ENCODE measurements at regions not wholly inside any gene's neighbourhood (a gene's known extent, or its start where the extent isn't known, plus 50 kb on each side); places are given as distances from the start of the nearest gene placed in this dataset.

DNA sequence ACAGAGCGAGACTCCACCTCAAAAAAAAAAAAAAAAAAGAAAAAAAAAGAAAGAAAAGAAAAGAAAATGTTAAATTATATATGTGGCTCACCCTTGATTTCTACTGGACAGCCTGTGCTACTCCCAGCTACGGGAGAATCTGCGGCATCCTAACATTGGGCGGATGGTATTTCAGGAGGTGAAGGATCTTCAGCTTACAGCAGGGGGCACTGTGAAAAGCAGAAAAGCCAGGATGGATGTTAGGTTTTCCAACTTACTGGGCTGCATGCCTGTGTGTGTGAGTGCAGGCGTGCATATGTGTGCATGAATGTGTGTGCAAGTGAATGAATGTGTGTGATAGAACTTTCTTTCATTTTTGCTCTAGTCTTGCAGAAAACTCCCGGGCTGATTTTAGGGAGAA, 1066.5 kb downstream of the TYW1 start:
- Histone ChIP-seq H2BK12ac (ENCODE audit: low read depth, low read length) (no peak overlapping the region), H2AFZ (ENCODE audit: low read length) (no peak overlapping the region), H3K36me3 (ENCODE audit: control insufficient read depth in 2 of 4, insufficient read depth in 4 of 4, low read length in 3 of 4) (no peaks in the 10 kb centered on the region), H3K56ac (replicated peaks; ENCODE audit: insufficient read length, low read depth, low read length) (no peak overlapping the region), H3K27ac (ENCODE audit: low read depth, low read length) (no peak overlapping the region), H3K18ac (ENCODE audit: extremely low read depth, low read length) (no peak overlapping the region), H4K91ac (replicated peaks; ENCODE audit: insufficient read length, low read length) (no peak overlapping the region), H4K5ac (ENCODE audit: insufficient read length, low read depth, low read length) (no peak overlapping the region), H3K79me2 (ENCODE audit: control insufficient read depth in 1 of 2, insufficient read depth in 2 of 2, low read length in 2 of 2) (no peaks in the 10 kb centered on the region), H3K79me1 (ENCODE audit: low read depth, low read length) (no peaks in the 10 kb centered on the region), H3K4ac (replicated peaks; ENCODE audit: insufficient read length, low read depth, low read length) (no peak overlapping the region), H3K23ac (ENCODE audit: insufficient read length) (no peak overlapping the region), H2AK5ac (ENCODE audit: low read depth, low read length) (no peak overlapping the region), H3K4me1 (replicated peaks in 1 of 4; ENCODE audit: control insufficient read depth in 3 of 4, insufficient read depth in 4 of 4, low read length in 3 of 4) (peaks cover 0 to 4% (median 3%) of the 10 kb centered on the region in 4 experiments; a peak in 3 of 7 replicates), H3K27me3 (replicated peaks in 1 of 4; ENCODE audit: control insufficient read depth in 3 of 4, extremely low read depth in 1 of 4, insufficient read depth in 3 of 4, low read length in 3 of 4) (no peaks in the 10 kb centered on the region), H2BK20ac (ENCODE audit: low read length) (no peak overlapping the region), H2BK120ac (replicated peaks; ENCODE audit: low read depth, low read length) (no peak overlapping the region), H3K9me3 (ENCODE audit: insufficient read depth in 2 of 2, low read depth in 1 of 2, low read length in 1 of 2) (no peaks in the 10 kb centered on the region), H3K14ac (ENCODE audit: insufficient read length) (no peak overlapping the region), H2BK5ac (ENCODE audit: low read depth, low read length) (no peak overlapping the region), H3K4me2 (ENCODE audit: insufficient read depth in 1 of 2, low read depth in 2 of 2, low read length in 2 of 2) (no peak overlapping the region), H3K23me2 (ENCODE audit: low read depth, low read length) (0 out of 2 replicates have a peak, but pooled peaks cover 2% of the 10 kb centered on the region), H3K4me3 (ENCODE audit: extremely low read depth in 1 of 4, insufficient read depth in 2 of 4, low read depth in 3 of 4, low read length in 4 of 4) (no peak overlapping the region), H4K8ac (ENCODE audit: extremely low read depth, insufficient read depth, low read length) (no peak overlapping the region), H3K9ac (replicated peaks in 1 of 4; ENCODE audit: extremely low read depth in 1 of 4, low read depth in 3 of 4, low read length in 3 of 4) (no peak overlapping the region), H4K20me1 (replicated peaks in 1 of 2; ENCODE audit: control insufficient read depth in 1 of 2, insufficient read depth in 2 of 2, low read length in 2 of 2) (no peaks in the 10 kb centered on the region), H2BK15ac (ENCODE audit: low read length) (no peak overlapping the region)
- peak; percentile 78 for FAIRE-seq
- 87% methylated on average over 5 of the region's 6 CpGs; no CpG with 5 or more reads in 1 of the 2 experiments for WGBS, 2 experiments (ENCODE audit: extremely low coverage in 1 of 2, insufficient coverage in 1 of 2, insufficient read length in 1 of 2, insufficient replicate concordance in 2 of 2, low coverage in 1 of 2, low lambda C conversion rate in 2 of 2, missing lambda C conversion rate in 1 of 2)
- ChIA-PET POLR2A (ENCODE audit: partially characterized antibody) (no interaction called here), CTCF (ENCODE audit: partially characterized antibody) (interaction anchor here (0.6 to 3.2 kb wide), 31 partner anchors 9 to 1230 kb away, joined by 3 to 14 read pairs (median 3); no protein-coding TSS in a partner anchor)
- TF ChIP-seq, protein P1, sequence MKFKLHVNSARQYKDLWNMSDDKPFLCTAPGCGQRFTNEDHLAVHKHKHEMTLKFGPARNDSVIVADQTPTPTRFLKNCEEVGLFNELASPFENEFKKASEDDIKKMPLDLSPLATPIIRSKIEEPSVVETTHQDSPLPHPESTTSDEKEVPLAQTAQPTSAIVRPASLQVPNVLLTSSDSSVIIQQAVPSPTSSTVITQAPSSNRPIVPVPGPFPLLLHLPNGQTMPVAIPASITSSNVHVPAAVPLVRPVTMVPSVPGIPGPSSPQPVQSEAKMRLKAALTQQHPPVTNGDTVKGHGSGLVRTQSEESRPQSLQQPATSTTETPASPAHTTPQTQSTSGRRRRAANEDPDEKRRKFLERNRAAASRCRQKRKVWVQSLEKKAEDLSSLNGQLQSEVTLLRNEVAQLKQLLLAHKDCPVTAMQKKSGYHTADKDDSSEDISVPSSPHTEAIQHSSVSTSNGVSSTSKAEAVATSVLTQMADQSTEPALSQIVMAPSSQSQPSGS (IDR thresholded peaks at IDR 0.05; ENCODE audit: low read length), result no peak
- TF ChIP-seq EP300 (IDR thresholded peaks at IDR 0.05; ENCODE audit: borderline replicate concordance in 1 of 2, low read depth in 2 of 2, low read length in 2 of 2), result no peak
- TF ChIP-seq RAD21 (IDR thresholded peaks at IDR 0.05 in 1 of 2, conservative IDR thresholded peaks at IDR 0.05 in 1 of 2; ENCODE audit: low read depth in 2 of 2, low read length in 2 of 2), result peak; percentile 62 to 72
- TF ChIP-seq TEAD4 (IDR thresholded peaks at IDR 0.05; ENCODE audit: low read depth, low read length), result 0 out of 2 replicates have a peak, but pooled peaks have one; percentile 32
- TF ChIP-seq, protein P2, sequence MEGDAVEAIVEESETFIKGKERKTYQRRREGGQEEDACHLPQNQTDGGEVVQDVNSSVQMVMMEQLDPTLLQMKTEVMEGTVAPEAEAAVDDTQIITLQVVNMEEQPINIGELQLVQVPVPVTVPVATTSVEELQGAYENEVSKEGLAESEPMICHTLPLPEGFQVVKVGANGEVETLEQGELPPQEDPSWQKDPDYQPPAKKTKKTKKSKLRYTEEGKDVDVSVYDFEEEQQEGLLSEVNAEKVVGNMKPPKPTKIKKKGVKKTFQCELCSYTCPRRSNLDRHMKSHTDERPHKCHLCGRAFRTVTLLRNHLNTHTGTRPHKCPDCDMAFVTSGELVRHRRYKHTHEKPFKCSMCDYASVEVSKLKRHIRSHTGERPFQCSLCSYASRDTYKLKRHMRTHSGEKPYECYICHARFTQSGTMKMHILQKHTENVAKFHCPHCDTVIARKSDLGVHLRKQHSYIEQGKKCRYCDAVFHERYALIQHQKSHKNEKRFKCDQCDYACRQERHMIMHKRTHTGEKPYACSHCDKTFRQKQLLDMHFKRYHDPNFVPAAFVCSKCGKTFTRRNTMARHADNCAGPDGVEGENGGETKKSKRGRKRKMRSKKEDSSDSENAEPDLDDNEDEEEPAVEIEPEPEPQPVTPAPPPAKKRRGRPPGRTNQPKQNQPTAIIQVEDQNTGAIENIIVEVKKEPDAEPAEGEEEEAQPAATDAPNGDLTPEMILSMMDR (IDR thresholded peaks at IDR 0.05; ENCODE audit: control extremely low read depth in 1 of 3, insufficient read depth in 1 of 3, low read depth in 1 of 3, low read length in 3 of 3), result peak; percentile 44 to 82 (median 48)
- DNase-seq (ENCODE audit: low read depth in 1 of 2, low spot score in 2 of 2), result peak in 1 of 2 experiments; percentile 53

All from H1 (cell line).